Astrocyte of the spinal cord (primary cell): ENCODE measurements at regions not wholly inside any gene's neighbourhood (a gene's known extent, or its start where the extent isn't known, plus 50 kb on each side); places are given as distances from the start of the nearest gene placed in this dataset.

Experiments
- DNase-seq: peaks from one replicate; pipeline ENCODE4 v3.0.0; 2011; ENCODE audit warnings: low read depth, low spot score
- H3K4me3 ChIP-seq: 2 replicates; pipeline ENCODE4 v1.5.1; 2011; ENCODE audit warnings: low read depth, mild to moderate bottlenecking, low read length, moderate library complexity
- CTCF ChIP-seq: IDR thresholded peaks from 2 replicates; pipeline ENCODE4 v1.5.1; 2012; ENCODE audit warnings: low read depth, mild to moderate bottlenecking, low read length, inconsistent platforms
- in situ Hi-C: cut with HindIII; loops from 2 replicates; pipeline ENCODE4 v1.10.0; 2017; ENCODE audit warnings: low sequenced_read_pairs

- no peak for TF ChIP-seq CTCF
- no peak for DNase-seq
- in situ Hi-C loops: no loop called here
- H3K4me3 ChIP-seq: no peak overlapping the region
These were observed 859.6 kb upstream of the SEMA6A start for GRCh38 chr5:117434254-117434653.

- TF ChIP-seq CTCF: no peak
- in situ Hi-C loops: no loop called here
- H3K4me3 ChIP-seq: no peak overlapping the region
- DNase-seq: no peak
These were observed 859.2 kb upstream of the SEMA6A start for GRCh38 chr5:117433818-117434217.

GRCh38 chr5:117431091-117431490 is 856.5 kb upstream of the SEMA6A start:
- DNase-seq: no peak
- TF ChIP-seq CTCF: no peak
- H3K4me3 ChIP-seq: no peak overlapping the region
- in situ Hi-C loops: no loop called here

- DNase-seq: no peak
- no peak for TF ChIP-seq CTCF
- in situ Hi-C loops: no loop called here
- no peak overlapping the region for H3K4me3 ChIP-seq
These were observed 850.5 kb upstream of the SEMA6A start for GRCh38 chr5:117425163-117425562.

GRCh38 chr5:117424559-117424958 is 849.9 kb upstream of the SEMA6A start:
- in situ Hi-C loops: no loop called here

GRCh38 chr5:117417501-117417900 is 842.9 kb upstream of the SEMA6A start:
- no peak for DNase-seq
- in situ Hi-C loops: no loop called here
- TF ChIP-seq CTCF: no peak
- H3K4me3 ChIP-seq: no peak overlapping the region

More at GRCh38 chr5:117424559-117424958, 849.9 kb upstream of the SEMA6A start:
- no peak overlapping the region for H3K4me3 ChIP-seq
- DNase-seq: no peak
- no peak for TF ChIP-seq CTCF

- no peak for DNase-seq
These were observed 840.3 kb upstream of the SEMA6A start for GRCh38 chr5:117414926-117415325.

More at GRCh38 chr5:117414926-117415325, 840.3 kb upstream of the SEMA6A start:
- TF ChIP-seq CTCF: no peak
- H3K4me3 ChIP-seq: no peak overlapping the region
- in situ Hi-C loops: no loop called here
